ENCODE measurements at regions not wholly inside any gene's neighbourhood (a gene's known extent, or its start where the extent isn't known, plus 50 kb on each side); places are given as distances from the start of the nearest gene placed in this dataset.

GRCh38 chr11:50246183-50246582 lies 213.5 kb downstream of the OR4C45 start:
- TF ChIP-seq CTCF (IDR thresholded peaks at IDR 0.05; ENCODE audit: low read depth, low read length, poor library complexity, severe bottlenecking) (no peak), EZH2phosphoT487 (IDR thresholded peaks at IDR 0.05; ENCODE audit: borderline replicate concordance, low read length) (no peak)
